Epithelial cell of proximal tubule (primary cell): ENCODE measurements at regions not wholly inside any gene's neighbourhood (a gene's known extent, or its start where the extent isn't known, plus 50 kb on each side); places are given as distances from the start of the nearest gene placed in this dataset.

Experiments used
- DNase-seq: peaks from one replicate; pipeline ENCODE4 v3.0.0-alpha.2; 2011; ENCODE audit warnings: low read depth
- H3K4me3 ChIP-seq: 2 replicates; pipeline ENCODE4 v1.5.1; 2011; ENCODE audit warnings: low read depth, mild to moderate bottlenecking, low read length
- TF ChIP-seq, protein P1 (sequence below): conservative IDR thresholded peaks from 2 replicates; pipeline ENCODE4 v1.5.1; 2012; ENCODE audit warnings: low read depth, mild to moderate bottlenecking, low read length

DNA sequence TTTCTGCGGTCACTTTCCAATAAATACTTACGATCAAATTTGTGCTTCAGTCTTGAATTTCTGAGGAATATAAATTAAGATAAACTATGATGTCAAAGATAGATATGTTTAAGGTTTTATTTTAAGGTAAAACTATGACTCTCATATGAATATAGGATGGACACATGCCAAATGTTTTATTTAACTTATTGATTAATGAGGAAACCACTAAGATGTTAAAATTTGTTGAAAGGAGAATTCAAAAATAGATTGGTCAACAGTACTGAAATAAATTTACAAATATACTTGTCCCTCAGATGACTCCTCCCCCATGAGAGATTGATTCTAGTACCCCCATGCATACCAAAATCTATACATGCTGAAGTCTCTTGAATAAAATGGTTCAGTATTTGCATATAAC, 319.7 kb upstream of the KCNH8 start:
- no peak overlapping the region for H3K4me3 ChIP-seq
- TF ChIP-seq, protein P1, sequence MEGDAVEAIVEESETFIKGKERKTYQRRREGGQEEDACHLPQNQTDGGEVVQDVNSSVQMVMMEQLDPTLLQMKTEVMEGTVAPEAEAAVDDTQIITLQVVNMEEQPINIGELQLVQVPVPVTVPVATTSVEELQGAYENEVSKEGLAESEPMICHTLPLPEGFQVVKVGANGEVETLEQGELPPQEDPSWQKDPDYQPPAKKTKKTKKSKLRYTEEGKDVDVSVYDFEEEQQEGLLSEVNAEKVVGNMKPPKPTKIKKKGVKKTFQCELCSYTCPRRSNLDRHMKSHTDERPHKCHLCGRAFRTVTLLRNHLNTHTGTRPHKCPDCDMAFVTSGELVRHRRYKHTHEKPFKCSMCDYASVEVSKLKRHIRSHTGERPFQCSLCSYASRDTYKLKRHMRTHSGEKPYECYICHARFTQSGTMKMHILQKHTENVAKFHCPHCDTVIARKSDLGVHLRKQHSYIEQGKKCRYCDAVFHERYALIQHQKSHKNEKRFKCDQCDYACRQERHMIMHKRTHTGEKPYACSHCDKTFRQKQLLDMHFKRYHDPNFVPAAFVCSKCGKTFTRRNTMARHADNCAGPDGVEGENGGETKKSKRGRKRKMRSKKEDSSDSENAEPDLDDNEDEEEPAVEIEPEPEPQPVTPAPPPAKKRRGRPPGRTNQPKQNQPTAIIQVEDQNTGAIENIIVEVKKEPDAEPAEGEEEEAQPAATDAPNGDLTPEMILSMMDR: no peak
- DNase-seq: no peak

GRCh38 chr3:18827664-18828063, 320.6 kb upstream of the KCNH8 start:
- no peak for DNase-seq
- TF ChIP-seq, protein P1: no peak
- H3K4me3 ChIP-seq: no peak overlapping the region

DNA sequence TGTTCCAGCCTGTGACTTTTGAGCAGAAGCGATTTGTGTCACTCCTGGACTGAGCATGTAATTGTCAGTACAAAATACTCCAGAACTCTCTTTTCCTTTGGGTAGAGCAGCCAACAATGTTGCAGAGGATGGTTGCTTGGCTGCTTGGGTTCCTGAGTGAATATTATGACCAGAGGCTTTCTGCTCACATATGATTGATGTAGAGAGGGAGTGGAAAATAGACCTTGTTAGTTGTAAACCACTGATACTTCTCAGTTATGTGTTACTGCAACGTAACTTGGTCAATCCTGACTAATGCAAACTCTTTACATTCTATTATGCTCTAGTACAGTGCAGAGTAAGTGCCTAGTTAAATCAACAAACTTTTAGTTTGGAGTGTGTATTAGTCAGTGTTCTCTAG, 322.6 kb upstream of the KCNH8 start:
- TF ChIP-seq, protein P1: no peak
- no peak for DNase-seq
- no peak overlapping the region for H3K4me3 ChIP-seq

DNA sequence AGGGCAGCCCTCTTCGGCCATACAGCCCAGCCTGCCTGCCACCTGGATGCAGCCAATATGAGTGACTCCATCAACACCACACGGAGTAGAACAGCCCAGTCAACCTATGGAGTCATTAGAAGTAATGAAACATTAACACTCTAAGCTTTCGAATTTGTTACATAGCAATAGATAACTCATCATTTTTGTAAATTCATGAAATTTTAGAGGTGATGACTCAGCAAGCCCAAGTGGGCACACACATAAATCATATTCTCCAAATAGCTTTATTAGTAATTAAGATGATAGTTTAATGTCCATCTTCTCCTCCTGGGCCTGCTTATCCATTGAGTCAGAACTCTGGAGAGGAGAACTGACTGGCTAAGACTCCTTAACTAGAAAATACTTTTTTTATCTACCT, 335.0 kb upstream of the KCNH8 start:
- DNase-seq: no peak
- TF ChIP-seq, protein P1: no peak
- H3K4me3 ChIP-seq: no peak overlapping the region

DNA sequence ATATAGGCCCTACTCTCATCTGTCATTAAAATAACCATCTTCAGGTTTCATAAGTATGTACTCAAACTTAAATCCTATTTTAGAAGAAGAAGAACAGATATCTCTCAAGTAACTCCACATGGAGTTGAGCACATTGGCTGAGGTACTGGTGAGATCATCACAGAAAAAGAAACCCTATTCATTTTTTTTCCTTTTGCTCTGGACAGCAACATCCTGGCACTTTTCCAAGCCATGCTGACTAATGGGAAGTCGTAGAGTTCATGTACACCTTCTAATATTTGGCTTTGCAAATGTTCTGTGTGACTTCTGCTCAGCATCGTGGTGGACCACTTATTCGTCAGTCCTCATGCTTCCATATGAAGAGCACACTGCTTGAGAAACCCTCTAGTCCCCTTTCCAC, 336.0 kb upstream of the KCNH8 start:
- no peak overlapping the region for H3K4me3 ChIP-seq
- TF ChIP-seq, protein P1: no peak
- no peak for DNase-seq

DNA sequence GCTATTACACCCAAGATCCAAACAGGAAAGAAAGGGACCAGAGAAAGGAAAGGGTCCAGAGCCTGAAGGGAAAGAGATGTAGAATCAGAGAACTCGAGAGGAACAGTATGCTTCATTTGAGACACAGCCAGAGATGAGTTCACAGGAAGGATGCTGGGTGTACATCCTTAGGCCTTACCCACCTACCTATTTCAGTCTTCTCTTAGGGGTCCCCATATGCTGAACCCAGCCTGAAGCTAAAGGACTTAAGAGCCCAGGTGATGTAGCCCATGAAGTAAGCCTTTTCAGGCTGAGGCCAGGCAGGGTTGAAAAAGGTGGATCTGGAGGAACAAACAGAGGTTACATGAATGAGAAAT, 338.0 kb upstream of the KCNH8 start:
- TF ChIP-seq, protein P1: no peak
- DNase-seq: no peak
- H3K4me3 ChIP-seq: no peak overlapping the region

GRCh38 chr3:18809640-18810305, 338.5 kb upstream of the KCNH8 start:
- DNase-seq: no peak
- H3K4me3 ChIP-seq: no peak overlapping the region
- TF ChIP-seq, protein P1: no peak
